C4-2B (cell line): ENCODE measurements at regions not wholly inside any gene's neighbourhood (a gene's known extent, or its start where the extent isn't known, plus 50 kb on each side); places are given as distances from the start of the nearest gene placed in this dataset.

Experiments
- CTCF ChIP-seq: fragments of 450-650 bp; conservative IDR thresholded peaks from 2 replicates; pipeline ENCODE4 v1.5.1; 2017; ENCODE audit warnings: mild to moderate bottlenecking
- ZFX ChIP-seq: fragments of 450-650 bp; IDR thresholded peaks from 2 replicates; pipeline ENCODE4 v1.6.1; 2017

- TF ChIP-seq CTCF = no peak
- no peak for TF ChIP-seq ZFX
Measured at GRCh38 chr19:30790056-30790680, 418.0 kb downstream of the ZNF536 start.
